Superior temporal gyrus (tissue), 1 donor: ENCODE measurements at regions not wholly inside any gene's neighbourhood (a gene's known extent, or its start where the extent isn't known, plus 50 kb on each side); places are given as distances from the start of the nearest gene placed in this dataset.
A peak's percentile ranks its signal among the peaks of the same experiment; 100 is the strongest.
"Not testable (repeated sequence)": the region's sequence is repeated elsewhere in the genome, so short reads cannot be mapped to it uniquely, and the experiment has no call there.

Experiments
- DNase-seq: peaks from one replicate; pipeline ENCODE4 v3.0.0-alpha.2; 2016; ENCODE audit errors: extremely low spot score

DNA sequence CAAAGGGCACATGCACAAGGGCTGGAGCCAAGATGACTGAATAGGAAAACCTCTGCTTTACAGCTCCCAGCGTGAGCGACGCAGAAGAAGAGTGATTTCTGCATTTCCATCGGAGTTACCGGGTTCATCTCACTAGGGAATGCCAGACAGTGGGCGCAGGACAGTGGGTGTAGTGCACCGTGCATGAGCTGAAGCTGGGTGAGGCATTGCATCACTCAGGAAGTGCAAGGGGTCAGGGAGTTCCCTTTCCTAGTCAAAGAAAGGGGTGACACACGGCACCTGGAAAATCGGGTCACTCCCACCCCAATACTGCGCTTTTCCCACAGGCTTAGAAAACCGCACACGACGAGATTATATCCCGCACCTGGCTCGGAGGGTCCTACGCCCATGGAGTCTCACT is 64.5 kb upstream of the HTR1E start:
- DNase-seq: not testable (repeated sequence)

DNA sequence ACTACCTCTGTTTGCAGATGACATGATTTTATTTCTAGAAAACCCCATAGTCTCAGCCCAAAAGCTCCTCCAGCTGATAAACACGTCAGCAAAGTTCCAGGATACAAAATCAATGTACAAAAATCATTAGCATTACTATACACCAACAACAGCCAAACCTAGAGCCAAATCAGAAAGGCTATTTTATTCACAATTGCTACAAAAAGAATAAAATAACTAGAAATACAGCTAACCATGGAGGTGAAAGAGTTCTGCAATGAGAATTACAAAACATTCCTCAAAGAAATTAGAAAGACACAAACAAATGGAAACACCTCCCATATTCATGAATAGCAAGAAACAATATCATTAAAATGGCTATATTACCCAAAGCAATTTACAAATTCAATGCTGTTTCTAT is 65.6 kb upstream of the HTR1E start:
- no peak for DNase-seq

GRCh38 chr6:86869500-86869899 is 67.8 kb upstream of the HTR1E start:
- no peak for DNase-seq

DNA sequence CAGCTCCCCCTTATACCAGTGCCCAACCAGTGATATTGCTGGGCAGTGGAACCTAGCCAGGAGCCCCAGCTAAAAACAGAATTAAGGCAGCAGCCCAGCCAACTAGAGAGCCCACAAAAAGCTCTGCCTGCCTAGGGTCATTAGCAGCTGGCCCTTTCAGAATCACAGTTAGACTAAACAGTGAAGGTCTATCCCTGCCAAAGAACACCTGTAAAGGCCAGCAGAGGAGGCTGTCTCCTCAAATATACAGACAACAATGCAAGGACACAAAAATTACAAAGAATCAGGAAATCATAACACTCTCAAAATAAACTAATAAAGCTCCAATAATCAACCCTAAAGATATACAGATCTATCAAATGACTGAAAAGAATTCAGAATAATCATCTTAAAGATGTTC is 77.8 kb upstream of the HTR1E start:
- no peak for DNase-seq

- no peak for DNase-seq
Measured at GRCh38 chr6:86858970-86859369, 78.4 kb upstream of the HTR1E start.

DNA sequence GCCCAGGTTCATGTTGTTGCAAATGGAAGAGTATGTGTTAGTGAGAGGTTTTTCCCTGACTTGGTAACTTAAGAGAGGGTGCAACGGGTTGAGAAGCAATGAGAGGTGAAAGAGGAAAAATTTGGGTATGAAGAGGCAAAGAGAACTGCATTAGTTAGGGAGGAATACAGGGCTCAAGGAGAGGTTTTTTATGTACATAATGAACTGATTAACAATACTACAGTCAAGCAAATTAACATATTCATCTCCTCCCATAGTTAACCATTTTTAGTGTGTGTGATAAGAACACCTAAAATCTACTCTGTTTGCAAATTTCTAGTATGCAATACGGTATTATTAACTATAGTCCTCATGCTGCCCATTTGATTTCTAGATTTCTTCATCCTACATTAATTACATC is 79.5 kb upstream of the HTR1E start:
- no peak for DNase-seq

DNA sequence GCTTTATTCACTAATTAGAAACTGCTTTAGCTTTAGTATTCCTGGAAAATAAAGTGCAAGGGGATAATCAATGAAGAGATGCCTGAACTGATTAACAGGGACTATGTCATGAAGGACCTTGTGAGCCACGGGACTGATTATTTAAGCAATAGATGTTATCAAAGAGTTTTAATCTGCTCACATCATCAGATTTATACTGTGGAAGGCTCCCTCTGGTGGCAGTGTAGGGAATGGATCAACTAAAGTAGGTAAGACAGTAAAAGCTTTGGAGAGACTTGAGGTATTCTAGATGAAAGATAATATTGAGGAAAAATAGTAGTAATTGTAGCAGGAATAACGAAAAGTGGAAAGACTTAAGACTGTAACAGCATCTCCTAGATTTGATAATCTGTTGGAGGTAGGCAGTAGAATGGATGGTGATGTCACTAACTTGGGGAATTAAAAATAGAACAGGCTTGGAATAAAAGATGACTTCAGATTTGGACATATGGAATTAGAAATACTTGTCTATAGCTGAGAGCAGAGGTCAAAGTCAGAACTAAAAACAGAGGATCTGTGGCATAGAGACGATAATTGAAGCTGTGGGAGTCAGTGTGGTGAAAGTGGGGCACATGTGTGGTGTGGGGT is 80.3 kb upstream of the HTR1E start:
- peak; percentile 76 for DNase-seq

DNA sequence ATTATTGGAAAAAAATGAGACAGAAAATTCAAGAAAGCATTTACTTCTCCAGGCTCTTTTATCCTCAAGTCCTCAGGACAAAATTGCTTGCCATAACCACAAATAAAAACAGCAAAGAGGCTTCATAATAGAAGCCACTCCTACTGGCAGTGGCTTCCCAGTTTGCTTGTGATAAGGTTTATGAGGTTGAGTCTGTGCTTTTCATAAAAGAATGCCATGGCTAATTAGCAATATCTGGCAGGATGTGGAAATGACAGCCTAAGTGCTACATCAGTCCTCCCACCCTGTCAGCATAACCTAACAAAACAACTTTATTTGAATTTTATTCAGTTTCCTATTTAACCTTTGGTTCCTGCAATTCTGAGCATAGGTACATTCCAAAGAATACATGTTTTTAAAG is 80.9 kb upstream of the HTR1E start:
- no peak for DNase-seq

GRCh38 chr6:86848986-86849385 is 88.3 kb upstream of the HTR1E start:
- no peak for DNase-seq

GRCh38 chr6:86832686-86833085 is 104.6 kb upstream of the HTR1E start:
- DNase-seq: no peak

DNA sequence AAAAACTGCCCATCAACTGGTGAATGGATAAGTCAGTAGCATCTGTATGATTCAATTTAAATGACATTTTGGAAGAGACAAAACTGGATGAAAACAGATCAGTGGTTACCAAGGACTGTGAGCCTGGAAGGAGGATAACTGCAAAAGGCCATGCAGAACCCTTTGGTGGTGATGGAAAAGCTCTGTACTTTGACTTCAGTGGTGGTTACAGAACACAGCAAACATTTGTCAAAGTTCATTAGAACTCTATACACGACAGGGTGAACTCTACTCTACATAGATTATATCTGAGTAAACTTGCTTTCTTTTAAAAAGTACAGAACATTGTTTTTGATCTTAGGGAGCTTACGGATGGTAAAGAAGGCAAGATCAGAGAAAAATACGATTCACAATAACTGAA is 111.9 kb upstream of the HTR1E start:
- no peak for DNase-seq

GRCh38 chr6:86822747-86823146 is 114.6 kb upstream of the HTR1E start:
- no peak for DNase-seq

GRCh38 chr6:86820750-86821149 is 116.6 kb upstream of the HTR1E start:
- DNase-seq: no peak

DNA sequence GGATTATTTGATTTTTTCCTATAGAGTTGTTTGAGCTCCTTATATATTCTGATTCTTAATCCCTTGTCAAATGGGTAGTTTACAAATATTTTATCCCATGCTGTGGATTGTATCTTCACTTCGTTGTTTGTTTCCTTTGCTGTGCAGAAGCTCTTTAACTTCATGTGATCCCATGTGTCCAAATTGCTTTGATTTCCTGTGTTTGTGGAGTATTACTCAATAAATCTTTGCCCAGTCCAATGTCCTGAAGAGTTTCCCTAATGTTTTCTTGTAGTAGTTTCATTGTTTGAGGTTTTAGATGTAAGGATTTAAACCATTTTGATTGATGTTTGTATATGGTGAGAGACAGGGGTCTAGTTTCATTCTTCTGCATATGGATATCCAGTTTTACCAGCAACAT is 143.7 kb upstream of the HTR1E start:
- DNase-seq: no peak

GRCh38 chr6:86791476-86791875 is 145.9 kb upstream of the HTR1E start:
- no peak for DNase-seq

- DNase-seq: no peak
Measured at GRCh38 chr6:86789779-86790411, 147.4 kb upstream of the HTR1E start.

GRCh38 chr6:86782328-86782727 is 155.0 kb upstream of the HTR1E start:
- DNase-seq: no peak

- DNase-seq: peak; percentile 42
Measured at GRCh38 chr6:86780923-86781322, 156.4 kb upstream of the HTR1E start.

- DNase-seq: no peak
Measured at GRCh38 chr6:86775893-86776292, 161.4 kb upstream of the HTR1E start.

- DNase-seq: no peak
Measured at GRCh38 chr6:86765211-86765610, 172.1 kb upstream of the HTR1E start.

- not testable (repeated sequence) for DNase-seq
Measured at GRCh38 chr6:86759953-86760352, 177.4 kb upstream of the HTR1E start.

- DNase-seq: no peak
Measured at GRCh38 chr6:86756640-86757229, 180.6 kb upstream of the HTR1E start.

DNA sequence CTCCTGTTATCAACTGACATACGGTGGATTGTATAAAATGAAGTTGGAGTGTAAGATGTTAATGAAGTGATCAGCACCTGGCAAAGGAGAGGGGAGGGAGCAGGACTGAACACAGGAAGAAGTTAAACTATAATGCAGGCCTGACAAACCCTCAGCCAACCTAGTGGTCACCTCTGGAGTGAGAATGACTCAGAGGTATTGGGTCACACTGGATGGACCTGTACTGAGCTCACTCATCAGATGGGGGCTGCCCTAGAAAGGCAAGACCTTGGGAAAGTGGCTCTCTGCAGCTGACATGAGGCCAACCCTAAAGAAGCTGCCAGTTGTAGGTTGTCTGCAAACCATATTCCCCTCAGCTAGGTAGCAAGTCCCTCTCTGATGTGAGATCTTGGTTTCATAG is 193.3 kb upstream of the HTR1E start:
- no peak for DNase-seq

DNA sequence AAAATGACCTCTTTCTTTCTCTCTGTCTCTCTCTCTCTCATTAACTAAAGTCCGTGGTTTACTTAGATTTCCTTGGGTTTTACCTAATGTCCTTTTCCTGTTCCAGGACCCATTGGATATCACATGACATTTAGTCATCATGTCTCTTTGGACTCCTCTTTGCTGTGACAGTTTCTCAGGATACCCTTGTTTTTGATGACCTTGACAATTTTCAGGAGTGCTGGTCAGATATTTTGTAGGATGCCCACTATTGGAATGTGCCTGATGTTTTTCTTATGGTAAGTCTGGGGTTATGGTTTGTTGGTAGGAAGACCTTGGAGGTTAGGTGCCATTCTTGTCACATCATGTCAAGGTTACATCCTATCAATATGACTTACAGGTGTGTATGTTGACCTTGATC is 199.2 kb upstream of the HTR1E start:
- no peak for DNase-seq
